Fibroblast of villous mesenchyme (primary cell): ENCODE measurements at regions not wholly inside any gene's neighbourhood (a gene's known extent, or its start where the extent isn't known, plus 50 kb on each side); places are given as distances from the start of the nearest gene placed in this dataset.

ENCODE experiments used
- DNase-seq: peaks from one replicate; pipeline ENCODE4 v3.0.0-alpha.2; 2010; ENCODE audit warnings: low read depth
- H3K4me3 ChIP-seq: 2 replicates; pipeline ENCODE4 v1.5.1; 2011; ENCODE audit warnings: low read depth, mild to moderate bottlenecking, low read length
- CTCF ChIP-seq: IDR thresholded peaks from 2 replicates; pipeline ENCODE4 v1.5.1; 2012; ENCODE audit warnings: low read depth, mild to moderate bottlenecking, low read length; ENCODE audit not compliant: insufficient read depth

- TF ChIP-seq CTCF, result no peak
- no peak for DNase-seq
- no peak overlapping the region for H3K4me3 ChIP-seq
Measured at GRCh38 chr6:22015216-22015615, 281.6 kb downstream of the PRL start.

- no peak overlapping the region for H3K4me3 ChIP-seq
- TF ChIP-seq CTCF, result no peak
- DNase-seq, result no peak
Measured at GRCh38 chr6:22015944-22016343, 280.9 kb downstream of the PRL start.

GRCh38 chr6:22017272-22017671, 279.6 kb downstream of the PRL start:
- DNase-seq, result no peak
- no peak overlapping the region for H3K4me3 ChIP-seq
- no peak for TF ChIP-seq CTCF

- no peak overlapping the region for H3K4me3 ChIP-seq
- no peak for TF ChIP-seq CTCF
- DNase-seq, result no peak
Measured at GRCh38 chr6:22017766-22018165, 279.1 kb downstream of the PRL start.

- TF ChIP-seq CTCF, result no peak
- no peak for DNase-seq
- no peak overlapping the region for H3K4me3 ChIP-seq
Measured at GRCh38 chr6:22019857-22020256, 277.0 kb downstream of the PRL start.

GRCh38 chr6:22020299-22021003, 276.4 kb downstream of the PRL start:
- no peak for TF ChIP-seq CTCF
- DNase-seq, result no peak
- H3K4me3 ChIP-seq, result no peak overlapping the region

GRCh38 chr6:22021966-22022365, 274.9 kb downstream of the PRL start:
- no peak for TF ChIP-seq CTCF
- H3K4me3 ChIP-seq, result no peak overlapping the region
- DNase-seq, result no peak
